22Rv1 (cell line): ENCODE measurements at regions not wholly inside any gene's neighbourhood (a gene's known extent, or its start where the extent isn't known, plus 50 kb on each side); places are given as distances from the start of the nearest gene placed in this dataset.

Source experiments
- H3K27ac ChIP-seq: fragments of 450-650 bp; 2 replicates; pipeline ENCODE4 v1.5.1; 2017
- ZFX ChIP-seq: fragments of 450-650 bp; IDR thresholded peaks from 2 replicates; pipeline ENCODE4 v1.6.1; 2017; ENCODE audit warnings: antibody characterized with exemption, borderline replicate concordance
- TF ChIP-seq, protein P1 (sequence below): fragments of 450-650 bp; IDR thresholded peaks from 2 replicates; pipeline ENCODE4 v1.5.1; 2017; ENCODE audit warnings: mild to moderate bottlenecking

DNA sequence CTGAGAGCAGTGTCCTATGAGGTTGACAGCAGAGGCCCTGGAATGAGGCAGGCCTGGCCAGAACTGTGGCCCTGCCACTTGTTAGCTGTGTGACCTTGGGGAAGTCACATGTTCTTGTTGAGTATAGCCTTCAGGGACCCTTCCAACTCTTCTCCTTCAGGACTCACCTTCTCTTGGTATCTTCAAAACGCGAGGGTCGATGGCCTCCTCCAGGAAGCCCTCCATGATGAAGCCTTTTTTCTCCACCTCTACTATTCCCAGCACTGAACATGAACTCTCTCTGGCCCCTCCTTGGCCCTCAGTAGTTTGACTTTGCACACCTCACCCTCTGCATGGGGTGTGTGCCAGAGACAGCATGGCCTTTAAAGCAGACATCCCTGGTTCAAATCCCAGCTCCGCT lies 195.1 kb upstream of the LINGO1 start:
- H3K27ac ChIP-seq: no peak overlapping the region
- TF ChIP-seq ZFX: no peak
- TF ChIP-seq, protein P1, sequence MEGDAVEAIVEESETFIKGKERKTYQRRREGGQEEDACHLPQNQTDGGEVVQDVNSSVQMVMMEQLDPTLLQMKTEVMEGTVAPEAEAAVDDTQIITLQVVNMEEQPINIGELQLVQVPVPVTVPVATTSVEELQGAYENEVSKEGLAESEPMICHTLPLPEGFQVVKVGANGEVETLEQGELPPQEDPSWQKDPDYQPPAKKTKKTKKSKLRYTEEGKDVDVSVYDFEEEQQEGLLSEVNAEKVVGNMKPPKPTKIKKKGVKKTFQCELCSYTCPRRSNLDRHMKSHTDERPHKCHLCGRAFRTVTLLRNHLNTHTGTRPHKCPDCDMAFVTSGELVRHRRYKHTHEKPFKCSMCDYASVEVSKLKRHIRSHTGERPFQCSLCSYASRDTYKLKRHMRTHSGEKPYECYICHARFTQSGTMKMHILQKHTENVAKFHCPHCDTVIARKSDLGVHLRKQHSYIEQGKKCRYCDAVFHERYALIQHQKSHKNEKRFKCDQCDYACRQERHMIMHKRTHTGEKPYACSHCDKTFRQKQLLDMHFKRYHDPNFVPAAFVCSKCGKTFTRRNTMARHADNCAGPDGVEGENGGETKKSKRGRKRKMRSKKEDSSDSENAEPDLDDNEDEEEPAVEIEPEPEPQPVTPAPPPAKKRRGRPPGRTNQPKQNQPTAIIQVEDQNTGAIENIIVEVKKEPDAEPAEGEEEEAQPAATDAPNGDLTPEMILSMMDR: no peak

DNA sequence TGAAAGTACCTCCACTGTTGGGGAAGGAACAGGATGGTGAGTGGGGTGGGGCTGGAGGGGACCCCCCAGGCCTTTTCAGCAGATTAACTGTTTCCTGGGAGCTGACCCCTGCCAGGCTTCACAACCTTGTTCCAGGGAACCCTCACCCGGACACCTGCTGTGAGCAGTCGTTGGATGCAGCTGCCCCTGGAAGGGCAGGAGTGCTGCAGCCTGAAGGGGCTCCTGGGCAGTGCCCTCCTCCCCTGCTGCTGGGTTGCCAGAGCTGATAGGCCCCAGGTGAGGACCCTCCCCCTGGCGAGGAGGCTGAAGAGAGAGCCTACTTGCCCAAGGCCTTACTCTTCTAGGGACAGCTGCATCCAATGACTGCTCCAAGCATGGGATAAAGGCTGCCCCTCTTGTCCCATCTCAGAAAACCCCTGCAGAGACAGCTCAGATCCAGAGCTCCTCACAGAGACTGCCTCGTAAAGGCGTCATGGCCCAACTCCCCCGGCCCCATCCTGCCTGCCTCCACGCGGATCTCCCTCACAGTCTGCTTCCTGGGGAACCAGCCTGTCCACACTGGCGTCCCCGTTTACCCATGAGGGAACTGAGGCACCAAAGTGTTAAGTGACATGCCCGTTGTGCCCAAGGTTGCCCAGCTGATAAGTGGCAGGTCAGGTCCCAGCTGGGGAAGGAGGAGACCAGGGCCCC lies 193.4 kb upstream of the LINGO1 start:
- no peak overlapping the region for H3K27ac ChIP-seq
- TF ChIP-seq, protein P1: no peak
- TF ChIP-seq ZFX: no peak

DNA sequence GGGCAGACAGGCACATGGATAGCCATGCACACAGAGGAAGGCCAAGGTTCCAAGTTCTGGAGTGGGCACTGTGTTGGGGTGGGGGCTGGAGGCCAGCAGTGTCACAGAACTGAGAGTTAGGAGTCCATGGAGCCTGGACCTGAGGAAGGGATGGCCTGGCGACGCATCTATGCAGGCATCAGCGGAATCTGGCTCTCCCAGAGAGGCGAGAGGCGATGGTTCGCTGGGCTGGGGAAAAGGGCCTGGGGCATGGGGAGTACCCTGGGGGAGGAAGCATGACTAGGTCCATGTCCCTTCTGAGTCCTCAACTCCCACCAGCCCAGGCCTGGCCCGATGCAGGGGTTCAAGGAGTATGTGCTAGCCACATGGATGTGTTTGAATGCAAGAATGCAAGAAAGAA lies 192.8 kb upstream of the LINGO1 start:
- no peak overlapping the region for H3K27ac ChIP-seq
- TF ChIP-seq, protein P1: no peak
- no peak for TF ChIP-seq ZFX

DNA sequence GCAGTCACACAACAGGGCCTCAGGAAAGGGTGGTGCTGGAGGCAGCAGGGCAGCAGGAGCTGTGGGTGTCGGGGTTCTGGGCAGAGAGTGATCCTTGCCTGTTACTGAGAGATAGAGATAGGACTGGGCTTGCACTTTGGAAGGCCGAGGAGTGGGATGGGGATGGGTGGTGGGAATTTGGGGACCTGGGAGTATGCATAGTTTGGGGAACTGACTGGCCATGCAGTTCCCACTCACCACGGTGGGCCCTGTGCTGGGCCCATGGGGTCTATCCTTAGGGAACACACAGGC lies 192.5 kb upstream of the LINGO1 start:
- no peak for TF ChIP-seq ZFX
- TF ChIP-seq, protein P1: no peak

DNA sequence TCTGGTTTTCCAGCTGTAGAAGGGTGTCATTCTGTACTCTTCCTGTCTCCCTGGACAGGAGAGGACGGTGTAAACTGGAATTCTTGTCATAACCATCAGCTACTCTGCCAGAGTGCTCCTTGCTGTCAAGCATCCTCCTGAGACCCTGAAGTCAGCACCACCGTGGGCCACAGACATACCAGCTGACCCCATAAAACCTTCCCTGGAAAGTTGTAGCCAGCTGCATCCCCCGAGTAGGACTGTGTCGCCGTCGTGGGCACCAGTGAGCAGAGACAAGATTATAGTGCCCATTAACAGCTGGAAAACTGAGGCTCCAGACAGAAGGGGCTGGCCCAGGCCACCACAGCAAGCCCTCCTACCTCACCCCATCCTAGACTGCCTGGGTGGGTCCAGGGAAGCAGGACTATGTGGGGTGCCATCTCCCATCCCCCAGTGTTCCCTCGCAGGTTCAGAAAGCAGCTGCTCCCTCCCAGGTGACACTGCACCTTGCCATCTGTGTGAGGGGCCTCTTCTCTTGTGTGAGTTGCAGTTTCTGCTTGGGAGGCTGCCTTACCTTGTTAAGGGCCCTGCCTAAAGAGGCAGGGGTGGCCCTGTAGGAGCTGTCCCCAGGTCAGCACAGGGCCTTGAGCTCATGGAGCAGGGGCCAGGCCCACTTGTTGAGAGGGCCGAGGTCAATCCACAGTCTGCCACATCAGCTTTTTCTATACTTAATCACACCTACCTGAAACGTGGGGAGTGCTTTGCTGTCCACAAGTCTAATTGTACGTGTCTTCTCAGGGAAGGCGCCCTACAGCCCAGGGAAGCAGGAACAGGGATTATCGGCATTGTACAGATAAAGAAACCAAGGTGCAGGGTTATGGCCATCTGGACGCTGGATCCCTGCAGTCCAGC lies 191.9 kb upstream of the LINGO1 start:
- TF ChIP-seq, protein P1: no peak
- no peak for TF ChIP-seq ZFX
- H3K27ac ChIP-seq: no peak overlapping the region

More for the DNA sequence above, 192.5 kb upstream of the LINGO1 start:
- H3K27ac ChIP-seq: no peak overlapping the region

DNA sequence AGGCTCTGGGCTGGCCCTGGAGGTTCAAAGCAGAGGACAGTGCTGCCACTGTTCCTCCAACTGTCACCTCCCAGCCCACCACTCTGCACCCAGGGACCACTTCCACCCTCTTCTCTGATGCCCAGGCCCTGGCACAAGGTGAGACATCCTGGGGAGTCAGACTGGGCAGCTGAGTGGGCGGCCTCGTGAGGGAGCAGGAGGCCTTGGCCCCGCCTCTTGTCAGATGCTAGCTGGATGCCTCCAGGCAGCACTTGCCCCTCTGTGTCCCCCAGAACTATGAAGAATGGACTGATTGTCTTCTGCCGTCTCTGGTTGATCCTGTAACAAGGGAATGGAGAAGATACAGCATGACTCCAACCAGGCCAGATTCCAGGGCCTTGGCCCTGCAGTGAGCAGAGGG lies 191.0 kb upstream of the LINGO1 start:
- no peak for TF ChIP-seq ZFX
- TF ChIP-seq, protein P1: no peak
- H3K27ac ChIP-seq: no peak overlapping the region

DNA sequence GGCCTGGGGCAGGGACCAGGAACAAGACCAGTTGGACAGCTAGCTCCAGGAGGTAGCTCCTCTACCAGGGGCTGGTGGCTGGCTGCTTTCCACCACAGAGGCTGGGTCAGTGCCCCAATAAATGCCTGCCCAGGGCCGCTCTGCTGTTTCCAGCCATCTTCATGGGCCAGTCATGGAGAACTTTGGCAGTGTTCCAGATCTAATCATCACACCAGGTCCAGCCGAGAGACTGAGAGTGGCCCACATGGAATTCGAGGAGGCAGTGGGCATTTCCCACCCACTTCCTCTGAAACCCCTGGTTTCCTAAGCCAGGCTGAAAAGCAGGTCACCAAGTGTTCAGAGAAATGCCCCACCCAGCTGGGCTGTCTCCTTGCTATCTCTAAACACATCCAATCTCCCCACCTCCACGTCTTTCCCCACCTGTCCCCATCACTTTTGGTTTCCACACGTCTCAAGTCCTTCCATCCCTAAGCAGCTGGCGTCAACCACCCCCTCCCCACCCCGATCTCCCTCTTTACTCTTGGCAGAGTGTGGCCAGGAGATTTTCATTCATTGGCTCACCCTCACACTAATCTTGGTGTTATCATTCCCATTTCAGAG lies 190.0 kb upstream of the LINGO1 start:
- no peak overlapping the region for H3K27ac ChIP-seq
- no peak for TF ChIP-seq ZFX
- TF ChIP-seq, protein P1: no peak
